ENCODE measurements at regions not wholly inside any gene's neighbourhood (a gene's known extent, or its start where the extent isn't known, plus 50 kb on each side); places are given as distances from the start of the nearest gene placed in this dataset.
"Not testable (repeated sequence)": the region's sequence is repeated elsewhere in the genome, so short reads cannot be mapped to it uniquely, and the experiment has no call there.

- H3K9me3 Mint-ChIP-seq = peaks cover 1 to 9% (median 6%) of the 10 kb centered on the region in 7 donors
- peaks cover 37% of the 10 kb centered on the region for H3K4me1 Mint-ChIP-seq
- no peak overlapping the region for H3K27ac ChIP-seq (ENCODE audit: low read depth in 1 of 2, low read length in 2 of 2)
- H4K20me1 ChIP-seq (ENCODE audit: insufficient read depth, low read length) = no peaks in the 10 kb centered on the region
- no peak for DNase-seq
- intact Hi-C loops (cut with micrococcal nuclease) = no loop called here
- H3K9me3 ChIP-seq (replicated peaks in 1 of 2; ENCODE audit: control insufficient read depth in 1 of 2, insufficient read depth in 1 of 2, low read length in 2 of 2) = peaks cover 0 to 7% of the 10 kb centered on the region in 2 donors
- no peak overlapping the region for H2AFZ ChIP-seq (ENCODE audit: insufficient read depth, low read depth, low read length, poor library complexity, severe bottlenecking)
- H3K4me3 ChIP-seq (replicated peaks in 1 of 3; ENCODE audit: low read depth in 2 of 3, low read length in 3 of 3) = no peak overlapping the region
- H3K4me3 Mint-ChIP-seq = no peak overlapping the region
- 100% methylated on average over 1 of the region's 5 CpGs for WGBS (ENCODE audit: insufficient coverage)
- no peaks in the 10 kb centered on the region for H3K27me3 ChIP-seq (ENCODE audit: control insufficient read depth in 2 of 2, insufficient read depth in 2 of 2, low read length in 2 of 2)
- no peaks in the 10 kb centered on the region for H3K36me3 ChIP-seq (replicated peaks in 1 of 2; ENCODE audit: control insufficient read depth in 1 of 2, insufficient read depth in 2 of 2, low read length in 2 of 2)
- peak overlapping the region in 1 of 7 donors; percentile 61 for H3K27ac Mint-ChIP-seq
- H3K79me2 ChIP-seq (ENCODE audit: insufficient read depth, low read length) = no peaks in the 10 kb centered on the region
- no peak overlapping the region for H3K9ac ChIP-seq (ENCODE audit: insufficient read depth, low read length, poor library complexity, severe bottlenecking)
- no peak overlapping the region for H3K4me2 ChIP-seq (replicated peaks; ENCODE audit: extremely low read depth, low read length, poor library complexity, severe bottlenecking)
- H3K36me3 Mint-ChIP-seq = no peaks in the 10 kb centered on the region
- TF ChIP-seq CTCF (IDR thresholded peaks at IDR 0.05) = no peak
- peaks cover 0 to 1% (median 0%) of the 10 kb centered on the region in 3 donors for H3K27me3 Mint-ChIP-seq (ENCODE audit: low read depth in 3 of 3)
- peaks cover 10 to 28% of the 10 kb centered on the region in 2 donors for H3K4me1 ChIP-seq (ENCODE audit: control insufficient read depth in 1 of 2, insufficient read depth in 2 of 2, low read length in 2 of 2)
Observed at GRCh38 chr13:48590141-48590901, 57.4 kb upstream of the RCBTB2 start.

GRCh38 chr13:48591124-48591872, 58.4 kb upstream of the RCBTB2 start:
- H3K9me3 ChIP-seq (replicated peaks in 1 of 2; ENCODE audit: control insufficient read depth in 1 of 2, insufficient read depth in 1 of 2, low read length in 2 of 2); DNase-seq; H3K9ac ChIP-seq (ENCODE audit: insufficient read depth, low read length, poor library complexity, severe bottlenecking); H3K27me3 Mint-ChIP-seq (ENCODE audit: low read depth in 3 of 3); H3K9me3 Mint-ChIP-seq; intact Hi-C loops (cut with micrococcal nuclease); H3K27ac ChIP-seq (ENCODE audit: low read depth in 1 of 2, low read length in 2 of 2); H3K4me2 ChIP-seq (replicated peaks; ENCODE audit: extremely low read depth, low read length, poor library complexity, severe bottlenecking); H3K79me2 ChIP-seq (ENCODE audit: insufficient read depth, low read length); H4K20me1 ChIP-seq (ENCODE audit: insufficient read depth, low read length); H3K4me3 Mint-ChIP-seq; H3K36me3 ChIP-seq (replicated peaks in 1 of 2; ENCODE audit: control insufficient read depth in 1 of 2, insufficient read depth in 2 of 2, low read length in 2 of 2); H3K27ac Mint-ChIP-seq; H3K36me3 Mint-ChIP-seq; H3K27me3 ChIP-seq (ENCODE audit: control insufficient read depth in 2 of 2, insufficient read depth in 2 of 2, low read length in 2 of 2); H3K4me3 ChIP-seq (replicated peaks in 1 of 3; ENCODE audit: low read depth in 2 of 3, low read length in 3 of 3); H2AFZ ChIP-seq (ENCODE audit: insufficient read depth, low read depth, low read length, poor library complexity, severe bottlenecking): not testable (repeated sequence)
- H3K4me1 ChIP-seq (ENCODE audit: control insufficient read depth in 1 of 2, insufficient read depth in 2 of 2, low read length in 2 of 2) = peaks cover 8 to 22% of the 10 kb centered on the region in 2 donors
- 88% methylated on average over 9 of the region's 12 CpGs for WGBS (ENCODE audit: insufficient coverage)
- peaks cover 30% of the 10 kb centered on the region for H3K4me1 Mint-ChIP-seq

All from CD14-positive monocyte (primary cell).